HG03520 (cell line): ENCODE measurements at regions not wholly inside any gene's neighbourhood (a gene's known extent, or its start where the extent isn't known, plus 50 kb on each side); places are given as distances from the start of the nearest gene placed in this dataset.

ENCODE experiments used
- ATAC-seq: cut with Tn5 transposase; IDR thresholded peaks from one replicate; pipeline ENCODE4 v1.9.1; 2021; ENCODE audit warnings: mild to moderate bottlenecking, moderate library complexity; ENCODE audit not compliant: unreplicated experiment

DNA sequence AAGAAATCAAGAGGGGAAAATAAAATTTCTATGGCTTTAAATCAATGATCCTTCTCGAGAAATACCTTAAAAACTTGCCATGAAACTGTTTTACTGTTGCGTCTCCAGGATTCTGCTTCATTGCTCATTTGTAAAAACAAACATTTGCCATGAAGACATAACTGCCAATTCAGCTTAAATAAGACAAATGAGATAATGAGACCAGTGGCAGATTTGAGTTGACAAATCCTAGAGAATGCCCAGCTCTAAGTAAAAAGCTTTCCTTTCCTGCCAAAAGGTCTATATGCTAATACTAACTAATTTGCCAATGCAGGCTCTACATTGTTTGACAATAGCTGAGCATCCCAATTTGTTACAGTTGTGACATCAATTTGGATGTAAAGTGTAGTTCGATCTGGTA is 400.5 kb upstream of the PCDH9 start:
- ATAC-seq = no peak

GRCh38 chr13:67623630-67624029 is 393.5 kb upstream of the PCDH9 start:
- ATAC-seq = no peak

- ATAC-seq = no peak
Measured at GRCh38 chr13:67620665-67621064, 390.5 kb upstream of the PCDH9 start.

DNA sequence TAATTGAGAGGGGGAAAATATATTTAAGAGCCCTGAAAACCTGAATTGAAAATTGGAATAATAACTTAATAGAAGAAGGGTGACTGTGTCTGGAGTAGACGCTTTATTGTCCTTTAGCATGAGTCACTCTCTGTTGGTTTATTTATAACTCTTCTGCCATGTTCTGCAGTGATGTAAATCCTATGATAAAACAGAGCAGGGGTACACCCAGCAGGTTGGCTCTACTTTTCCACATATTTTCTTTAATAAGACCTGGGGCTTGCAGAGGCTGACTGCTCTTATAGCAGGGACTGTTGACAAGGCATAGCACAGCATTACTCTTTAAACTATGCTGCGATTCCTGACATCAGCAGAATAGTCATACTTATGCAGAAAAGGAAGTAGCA is 389.9 kb upstream of the PCDH9 start:
- ATAC-seq = no peak

- no peak for ATAC-seq
Measured at GRCh38 chr13:67619351-67619994, 389.3 kb upstream of the PCDH9 start.

GRCh38 chr13:67614579-67614978 is 384.4 kb upstream of the PCDH9 start:
- no peak for ATAC-seq

DNA sequence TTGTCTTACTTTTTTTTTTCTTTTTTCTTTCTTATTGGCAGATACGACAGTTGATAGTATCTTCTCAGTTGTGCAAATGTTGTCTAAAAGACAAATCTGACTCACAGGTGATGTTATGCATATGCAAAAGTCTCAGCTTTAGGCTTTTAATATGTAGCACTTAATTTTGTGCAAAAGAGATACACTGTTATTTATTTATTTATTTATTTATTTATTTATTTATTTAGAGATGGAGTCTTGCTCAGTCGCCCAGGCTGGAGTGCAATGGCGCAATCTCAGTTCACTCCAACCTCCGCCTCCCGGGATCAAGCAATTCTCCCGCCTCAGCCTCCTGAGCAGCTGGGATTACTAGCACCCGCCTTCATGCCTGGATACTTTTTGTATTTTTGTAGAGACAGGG is 383.9 kb upstream of the PCDH9 start:
- no peak for ATAC-seq

DNA sequence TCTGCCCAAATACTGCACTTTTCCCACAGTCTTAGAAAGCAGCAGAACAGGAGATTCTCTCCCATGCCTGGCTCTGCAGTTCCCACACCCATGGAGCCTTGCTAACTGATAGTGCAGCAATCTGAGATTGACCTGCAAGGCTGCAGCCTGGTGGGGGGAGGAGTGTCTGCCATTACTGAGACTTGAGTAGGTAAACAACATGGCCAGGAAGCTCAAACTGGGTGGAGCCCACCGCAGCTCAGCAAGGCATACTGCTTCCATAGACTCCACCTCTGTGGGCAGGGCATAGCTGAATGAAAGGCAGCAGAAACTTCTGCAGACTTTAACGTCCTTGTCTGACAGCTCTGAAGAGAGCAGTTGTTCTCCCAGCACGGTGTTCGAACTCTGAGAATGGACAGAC is 358.5 kb upstream of the PCDH9 start:
- no peak for ATAC-seq

DNA sequence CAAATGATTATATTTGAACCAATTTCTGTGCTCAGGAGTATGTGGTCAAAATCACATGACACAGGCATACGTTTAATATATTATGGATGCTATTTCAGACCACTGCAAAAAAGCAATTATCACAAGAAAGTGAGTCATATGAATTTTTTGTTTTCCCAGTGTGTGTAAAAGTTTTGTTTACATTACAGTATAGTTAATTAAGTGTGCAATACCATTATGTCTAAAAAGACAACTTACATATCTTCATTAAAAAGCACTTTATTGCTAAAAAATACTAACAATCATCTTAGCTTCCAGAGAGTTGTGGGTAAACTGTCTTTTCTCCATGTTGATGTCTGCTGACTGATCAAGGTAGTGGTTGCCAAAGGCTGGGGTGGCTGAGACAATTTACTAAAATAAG is 347.2 kb upstream of the PCDH9 start:
- ATAC-seq = no peak

- no peak for ATAC-seq
Measured at GRCh38 chr13:67574320-67575233, 344.4 kb upstream of the PCDH9 start.

DNA sequence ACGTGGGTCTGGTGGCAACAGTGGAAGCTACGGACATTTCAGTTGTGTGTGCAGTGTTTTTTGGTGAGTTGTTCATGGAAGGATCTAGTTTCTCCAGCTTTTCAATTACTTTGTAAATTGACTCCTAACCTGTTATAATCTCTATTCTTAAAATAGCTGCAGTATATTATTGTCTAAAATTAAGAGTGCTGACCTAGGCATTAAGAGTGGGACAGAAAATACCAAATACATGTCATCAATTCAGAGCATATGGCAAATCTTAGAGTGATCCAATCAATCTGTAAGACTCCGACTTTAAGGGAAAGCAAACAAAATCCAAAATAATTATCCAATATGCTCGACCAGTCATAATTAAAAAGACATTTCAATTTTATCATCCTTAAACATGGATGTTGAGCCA is 338.1 kb upstream of the PCDH9 start:
- no peak for ATAC-seq

DNA sequence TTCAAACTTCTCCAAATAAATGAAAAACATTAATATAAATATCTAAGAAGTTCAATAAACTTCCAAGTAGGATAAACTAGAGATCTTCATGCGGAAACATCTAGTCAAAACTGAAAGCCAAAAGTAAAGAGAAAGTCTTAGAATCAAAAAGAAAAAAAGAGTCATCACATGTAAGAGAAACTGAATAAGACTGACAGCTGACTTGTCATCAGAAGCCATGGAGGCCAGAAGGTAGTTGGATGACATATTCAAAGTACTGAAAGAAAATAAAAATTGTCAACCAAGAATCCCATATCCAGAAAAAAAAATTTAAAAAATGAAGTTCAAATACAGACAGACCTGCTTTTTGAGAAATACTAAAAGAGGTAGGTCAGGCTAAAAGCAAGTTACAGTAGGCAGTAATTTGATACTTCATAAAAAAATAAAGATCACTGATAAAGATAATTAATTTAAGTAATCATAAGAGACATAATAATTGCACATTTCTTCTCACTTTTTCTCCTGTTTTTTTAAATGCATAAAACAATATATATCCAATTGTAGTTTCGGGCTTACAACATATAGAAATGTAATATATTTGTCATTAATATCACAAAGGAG is 327.6 kb upstream of the PCDH9 start:
- ATAC-seq = no peak

DNA sequence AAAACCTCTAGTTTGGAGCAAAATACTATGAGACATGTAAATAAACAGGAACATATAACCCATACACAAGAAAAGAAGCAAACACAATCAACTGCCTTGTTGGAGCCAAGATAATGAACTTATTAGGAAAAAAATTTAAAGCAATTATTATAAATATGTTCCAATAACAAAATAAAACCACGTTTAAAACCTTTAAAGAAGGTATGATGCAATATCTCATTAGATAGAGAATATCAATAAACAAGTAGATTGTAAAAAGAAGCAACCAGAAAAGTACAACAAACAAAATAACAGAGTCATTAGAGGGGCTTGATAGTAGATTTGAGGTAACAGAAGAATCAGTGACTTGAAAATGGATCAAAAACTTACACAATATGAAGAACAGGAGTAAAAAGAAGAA is 327.0 kb upstream of the PCDH9 start:
- no peak for ATAC-seq

DNA sequence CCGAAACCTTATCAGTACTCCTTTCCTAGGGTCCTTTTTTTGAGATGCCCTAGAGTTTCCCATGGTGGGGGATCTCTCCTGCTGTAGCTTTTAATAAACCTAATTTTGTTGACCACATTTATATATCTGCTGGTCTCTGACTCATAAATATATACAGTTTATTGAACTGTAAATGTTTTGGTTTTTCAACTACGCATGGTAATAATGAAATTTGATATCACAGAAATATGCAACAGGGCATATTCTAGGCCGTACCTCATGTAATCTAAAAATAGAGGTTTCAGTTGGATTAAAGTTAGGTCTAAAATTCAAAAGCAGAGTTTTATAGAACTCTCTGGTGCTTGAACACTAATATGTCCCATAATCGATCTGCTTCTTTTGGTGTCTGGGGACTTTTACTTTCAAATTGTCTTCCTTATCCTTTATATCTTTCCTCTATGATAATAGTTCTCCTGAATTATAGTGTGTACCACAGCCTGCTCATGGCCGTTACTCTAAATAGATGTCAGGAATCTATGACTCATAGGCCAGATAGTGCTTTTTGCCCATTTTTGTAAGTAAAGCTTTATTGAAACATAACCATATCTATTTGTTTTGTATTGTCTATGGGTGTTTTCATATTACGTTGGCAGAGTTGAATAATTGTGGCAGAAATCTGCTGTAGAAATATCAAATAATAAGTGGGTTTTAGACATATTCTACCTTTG is 324.8 kb upstream of the PCDH9 start:
- no peak for ATAC-seq

GRCh38 chr13:67554286-67554685 is 324.1 kb upstream of the PCDH9 start:
- peak; percentile 50 for ATAC-seq

GRCh38 chr13:67549331-67549730 is 319.2 kb upstream of the PCDH9 start:
- ATAC-seq = no peak

DNA sequence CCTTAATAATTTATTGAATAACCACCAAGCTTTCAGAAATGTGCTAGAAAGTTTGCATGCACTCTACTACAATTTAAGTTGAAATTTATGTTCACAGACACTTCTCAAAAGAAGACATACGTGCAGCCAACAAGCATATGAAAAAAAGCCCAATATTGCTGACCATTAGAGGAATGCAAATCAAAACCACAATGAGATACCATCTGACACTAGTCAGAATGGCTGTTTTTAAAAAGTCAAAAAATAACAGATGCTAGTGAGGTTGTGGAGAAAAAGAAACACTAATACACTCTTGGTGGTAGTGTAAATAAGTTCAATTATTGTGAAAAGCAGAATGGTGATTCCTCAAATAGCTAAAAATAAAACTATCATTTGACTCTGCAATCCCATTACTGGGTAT is 308.8 kb upstream of the PCDH9 start:
- ATAC-seq = no peak

- no peak for ATAC-seq
Measured at GRCh38 chr13:67520886-67521285, 290.8 kb upstream of the PCDH9 start.

GRCh38 chr13:67519356-67519755 is 289.2 kb upstream of the PCDH9 start:
- no peak for ATAC-seq

GRCh38 chr13:67518785-67519184 is 288.6 kb upstream of the PCDH9 start:
- no peak for ATAC-seq

- peak; percentile 93 for ATAC-seq
Measured at GRCh38 chr13:67515895-67516294, 285.8 kb upstream of the PCDH9 start.
